ENCODE measurements at regions not wholly inside any gene's neighbourhood (a gene's known extent, or its start where the extent isn't known, plus 50 kb on each side); places are given as distances from the start of the nearest gene placed in this dataset.
A peak's percentile ranks its signal among the peaks of the same experiment; 100 is the strongest.

GRCh38 chr9:89657765-89658164, 53.0 kb downstream of the GADD45G start:
- Histone ChIP-seq H3K56ac (replicated peaks; ENCODE audit: insufficient read length, low read depth, low read length) (no peak overlapping the region), H3K9ac (replicated peaks in 1 of 4; ENCODE audit: extremely low read depth in 1 of 4, low read depth in 3 of 4, low read length in 3 of 4) (no peak overlapping the region), H2BK20ac (ENCODE audit: low read length) (no peak overlapping the region), H3K79me1 (ENCODE audit: low read depth, low read length) (no peaks in the 10 kb centered on the region), H3K27ac (ENCODE audit: low read depth, low read length) (no peak overlapping the region), H2AFZ (ENCODE audit: low read length) (no peak overlapping the region), H4K91ac (replicated peaks; ENCODE audit: insufficient read length, low read length) (peak overlapping the region; percentile 45), H3K23me2 (ENCODE audit: low read depth, low read length) (no peaks in the 10 kb centered on the region), H3K79me2 (ENCODE audit: control insufficient read depth in 1 of 2, insufficient read depth in 2 of 2, low read length in 2 of 2) (no peaks in the 10 kb centered on the region), H2AK5ac (ENCODE audit: low read depth, low read length) (no peak overlapping the region), H2BK12ac (ENCODE audit: low read depth, low read length) (peak overlapping the region; percentile 9; the same call in 1 of the 2 replicates), H3K23ac (ENCODE audit: insufficient read length) (no peak overlapping the region), H4K8ac (ENCODE audit: extremely low read depth, insufficient read depth, low read length) (no peak overlapping the region; the same call in 1 of the 2 replicates), H3K4me3 (ENCODE audit: extremely low read depth in 1 of 4, insufficient read depth in 2 of 4, low read depth in 3 of 4, low read length in 4 of 4) (no peak overlapping the region), H3K9me3 (ENCODE audit: insufficient read depth in 2 of 2, low read depth in 1 of 2, low read length in 1 of 2) (no peaks in the 10 kb centered on the region), H3K4ac (replicated peaks; ENCODE audit: insufficient read length, low read depth, low read length) (no peak overlapping the region), H4K5ac (ENCODE audit: insufficient read length, low read depth, low read length) (no peak overlapping the region), H4K20me1 (replicated peaks in 1 of 2; ENCODE audit: control insufficient read depth in 1 of 2, insufficient read depth in 2 of 2, low read length in 2 of 2) (no peaks in the 10 kb centered on the region), H3K36me3 (ENCODE audit: control insufficient read depth in 2 of 4, insufficient read depth in 4 of 4, low read length in 3 of 4) (no peaks in the 10 kb centered on the region), H3K4me1 (replicated peaks in 1 of 4; ENCODE audit: control insufficient read depth in 3 of 4, insufficient read depth in 4 of 4, low read length in 3 of 4) (peaks cover 8 to 26% (median 17%) of the 10 kb centered on the region in 4 experiments), H2BK5ac (ENCODE audit: low read depth, low read length) (no peak overlapping the region), H2BK120ac (replicated peaks; ENCODE audit: low read depth, low read length) (no peak overlapping the region), H3K14ac (ENCODE audit: insufficient read length) (no peak overlapping the region), H3K18ac (ENCODE audit: extremely low read depth, low read length) (no peak overlapping the region), H2BK15ac (ENCODE audit: low read length) (no peak overlapping the region; the same call in 1 of the 2 replicates), H3K27me3 (replicated peaks in 1 of 4; ENCODE audit: control insufficient read depth in 3 of 4, extremely low read depth in 1 of 4, insufficient read depth in 3 of 4, low read length in 3 of 4) (peaks cover 0 to 9% (median 0%) of the 10 kb centered on the region in 4 experiments; a peak in 1 of 7 replicates), H3K4me2 (ENCODE audit: insufficient read depth in 1 of 2, low read depth in 2 of 2, low read length in 2 of 2) (no peak overlapping the region)
- DNase-seq (ENCODE audit: low read depth in 1 of 2, low spot score in 2 of 2) (no peak), FAIRE-seq (no peak)
- ChIA-PET POLR2A (ENCODE audit: partially characterized antibody) (interaction anchor here (0.6 to 1.5 kb wide), 2 partner anchors 20 to 131 kb away, joined by 4 read pairs; no protein-coding TSS in a partner anchor), CTCF (ENCODE audit: partially characterized antibody) (interaction anchor here (0.7 to 1.3 kb wide), 4 partner anchors 30 to 198 kb away, joined by 3 to 7 read pairs (median 3); no protein-coding TSS in a partner anchor)
- no peak for TF ChIP-seq USF2 (IDR thresholded peaks at IDR 0.05; ENCODE audit: low read length)
- TF ChIP-seq CEBPB (IDR thresholded peaks at IDR 0.05; ENCODE audit: low read depth, low read length), result no peak
- WGBS, 2 experiments (ENCODE audit: extremely low coverage in 1 of 2, insufficient coverage in 1 of 2, insufficient read length in 1 of 2, insufficient replicate concordance in 2 of 2, low coverage in 1 of 2, low lambda C conversion rate in 2 of 2, missing lambda C conversion rate in 1 of 2), result 87% methylated on average over 4 of the region's 4 CpGs; no CpG with 5 or more reads in 1 of the 2 experiments

Data from H1 (cell line).